Fibroblast of mammary gland (primary cell): ENCODE measurements at regions not wholly inside any gene's neighbourhood (a gene's known extent, or its start where the extent isn't known, plus 50 kb on each side); places are given as distances from the start of the nearest gene placed in this dataset.

Experiments
- DNase-seq: peaks from one replicate; pipeline ENCODE4 v3.0.0-alpha.2; 2010; ENCODE audit warnings: low read depth
- H3K4me3 ChIP-seq: 2 replicates; pipeline ENCODE4 v1.5.1; 2011; ENCODE audit warnings: low read depth, mild to moderate bottlenecking, low read length, moderate library complexity; ENCODE audit not compliant: control insufficient read depth
- TF ChIP-seq, protein P1 (sequence below): conservative IDR thresholded peaks from 2 replicates; pipeline ENCODE4 v1.5.1; 2011; ENCODE audit warnings: low read depth, low read length, inconsistent platforms; ENCODE audit not compliant: control insufficient read depth, insufficient read depth

DNA sequence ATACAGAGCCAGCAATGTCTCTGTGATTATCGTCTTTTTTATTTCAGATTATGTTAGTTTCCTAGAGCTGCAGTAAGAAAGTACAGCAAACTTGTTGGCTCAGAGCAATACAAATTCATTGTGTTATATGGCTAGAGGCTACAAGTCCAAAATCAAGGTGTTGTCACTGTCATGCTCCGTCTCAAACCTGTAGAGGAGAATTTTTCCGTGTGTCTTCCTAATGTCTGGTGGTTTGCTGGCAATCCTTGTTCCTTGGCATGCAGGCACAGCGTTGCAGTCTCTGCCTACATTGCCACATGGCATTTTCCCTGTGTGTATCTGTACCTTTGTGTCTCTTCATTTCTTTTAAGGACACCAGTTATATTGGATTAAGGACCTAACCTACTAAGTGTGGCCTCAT, 244.4 kb downstream of the LRRIQ3 start:
- DNase-seq: no peak
- H3K4me3 ChIP-seq: no peak overlapping the region
- TF ChIP-seq, protein P1, sequence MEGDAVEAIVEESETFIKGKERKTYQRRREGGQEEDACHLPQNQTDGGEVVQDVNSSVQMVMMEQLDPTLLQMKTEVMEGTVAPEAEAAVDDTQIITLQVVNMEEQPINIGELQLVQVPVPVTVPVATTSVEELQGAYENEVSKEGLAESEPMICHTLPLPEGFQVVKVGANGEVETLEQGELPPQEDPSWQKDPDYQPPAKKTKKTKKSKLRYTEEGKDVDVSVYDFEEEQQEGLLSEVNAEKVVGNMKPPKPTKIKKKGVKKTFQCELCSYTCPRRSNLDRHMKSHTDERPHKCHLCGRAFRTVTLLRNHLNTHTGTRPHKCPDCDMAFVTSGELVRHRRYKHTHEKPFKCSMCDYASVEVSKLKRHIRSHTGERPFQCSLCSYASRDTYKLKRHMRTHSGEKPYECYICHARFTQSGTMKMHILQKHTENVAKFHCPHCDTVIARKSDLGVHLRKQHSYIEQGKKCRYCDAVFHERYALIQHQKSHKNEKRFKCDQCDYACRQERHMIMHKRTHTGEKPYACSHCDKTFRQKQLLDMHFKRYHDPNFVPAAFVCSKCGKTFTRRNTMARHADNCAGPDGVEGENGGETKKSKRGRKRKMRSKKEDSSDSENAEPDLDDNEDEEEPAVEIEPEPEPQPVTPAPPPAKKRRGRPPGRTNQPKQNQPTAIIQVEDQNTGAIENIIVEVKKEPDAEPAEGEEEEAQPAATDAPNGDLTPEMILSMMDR: no peak

DNA sequence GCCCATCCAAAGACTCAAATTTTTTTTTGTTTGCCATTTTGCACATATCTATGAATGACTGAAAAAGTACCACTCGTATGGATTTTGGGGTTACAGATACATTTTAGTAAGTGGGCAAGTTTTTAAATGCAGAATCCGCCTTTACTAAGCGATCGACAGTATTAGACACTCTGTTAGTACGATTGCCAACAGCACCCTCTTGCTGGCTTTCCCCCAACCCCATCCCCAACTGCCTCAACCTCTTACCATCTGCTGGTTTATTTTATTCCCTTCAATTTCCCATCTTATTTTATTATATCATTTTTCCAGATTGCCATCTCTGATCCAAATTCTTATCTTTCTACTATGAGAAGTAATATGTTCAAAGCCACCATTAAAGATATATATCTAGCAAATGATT, 244.8 kb downstream of the LRRIQ3 start:
- no peak for DNase-seq
- TF ChIP-seq, protein P1: no peak
- H3K4me3 ChIP-seq: no peak overlapping the region

DNA sequence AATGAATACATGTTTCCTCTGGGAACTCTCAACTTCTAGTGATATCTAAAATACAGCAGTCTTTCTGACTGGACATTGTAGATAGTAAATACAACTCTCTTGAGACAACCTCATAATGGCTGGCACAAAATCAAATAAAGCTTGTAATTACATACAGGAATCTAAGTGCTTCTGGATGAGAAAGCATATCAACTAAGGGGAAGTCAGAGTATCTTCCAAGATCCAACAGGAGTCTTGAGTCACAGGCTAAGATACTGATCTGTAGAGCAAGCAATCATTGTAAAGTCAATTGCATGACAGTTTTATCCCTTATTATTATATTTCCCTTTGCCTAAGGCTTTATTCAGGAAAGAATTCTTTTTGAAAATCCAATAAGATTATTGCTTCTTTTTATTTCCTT, 249.9 kb downstream of the LRRIQ3 start:
- H3K4me3 ChIP-seq: no peak overlapping the region
- TF ChIP-seq, protein P1: no peak
- no peak for DNase-seq

DNA sequence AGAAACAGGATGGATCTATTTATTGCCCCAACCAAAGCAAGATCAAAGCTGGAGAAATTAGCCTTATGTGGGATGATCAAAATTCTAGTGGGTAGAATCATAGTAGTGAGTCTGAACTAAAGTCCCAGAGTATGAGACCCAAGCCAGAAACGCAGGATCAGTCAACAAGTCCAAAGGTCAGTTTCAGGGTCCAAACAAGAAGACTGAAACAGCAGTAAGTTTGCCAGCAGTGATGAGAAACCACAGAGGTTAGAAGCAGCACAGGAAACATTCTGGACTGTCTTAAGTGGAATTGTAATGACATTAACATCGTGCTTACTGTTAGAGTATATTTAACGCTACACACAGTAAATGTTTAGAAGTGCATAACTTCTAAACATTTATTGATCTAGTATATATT, 251.0 kb downstream of the LRRIQ3 start:
- TF ChIP-seq, protein P1: no peak
- no peak overlapping the region for H3K4me3 ChIP-seq
- no peak for DNase-seq

DNA sequence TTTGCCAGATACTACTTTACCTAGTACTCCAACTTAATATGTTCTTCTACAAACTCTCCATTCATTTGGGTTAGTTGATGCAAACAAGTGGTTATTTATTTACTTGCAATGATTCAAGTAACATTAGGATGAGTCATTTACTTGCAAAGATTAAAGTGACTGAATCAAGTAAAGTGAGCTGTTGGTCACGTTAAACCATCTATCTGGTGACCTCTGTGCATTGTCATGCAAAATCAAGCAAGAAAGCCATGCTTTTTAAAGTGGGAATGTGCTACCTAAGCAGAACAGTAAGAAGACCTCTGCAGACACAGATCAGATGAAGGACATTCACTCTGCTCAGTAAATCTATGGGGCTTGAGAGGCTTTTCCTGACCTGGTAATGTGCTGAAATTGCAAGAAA, 254.7 kb downstream of the LRRIQ3 start:
- TF ChIP-seq, protein P1: no peak
- no peak overlapping the region for H3K4me3 ChIP-seq
- DNase-seq: no peak

DNA sequence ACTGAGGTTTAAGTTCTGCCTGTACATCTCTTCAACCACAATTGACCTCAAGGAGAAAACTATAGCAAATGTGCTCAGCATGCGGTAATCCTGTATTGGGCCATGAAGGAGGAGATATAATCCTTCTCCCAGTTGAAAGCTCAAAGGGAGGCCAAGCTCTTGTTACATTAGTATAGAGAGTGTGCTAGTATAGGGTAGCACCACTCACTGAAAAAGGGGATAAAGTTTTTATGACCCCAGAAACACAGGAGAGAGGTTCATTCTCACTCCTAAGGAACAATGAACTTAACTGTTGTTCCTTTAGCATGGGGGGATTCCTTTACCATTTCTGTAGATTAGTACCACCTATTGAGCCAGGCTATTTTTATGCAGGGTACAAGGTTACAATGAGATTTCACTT, 267.7 kb downstream of the LRRIQ3 start:
- TF ChIP-seq, protein P1: no peak
- no peak overlapping the region for H3K4me3 ChIP-seq
- no peak for DNase-seq

DNA sequence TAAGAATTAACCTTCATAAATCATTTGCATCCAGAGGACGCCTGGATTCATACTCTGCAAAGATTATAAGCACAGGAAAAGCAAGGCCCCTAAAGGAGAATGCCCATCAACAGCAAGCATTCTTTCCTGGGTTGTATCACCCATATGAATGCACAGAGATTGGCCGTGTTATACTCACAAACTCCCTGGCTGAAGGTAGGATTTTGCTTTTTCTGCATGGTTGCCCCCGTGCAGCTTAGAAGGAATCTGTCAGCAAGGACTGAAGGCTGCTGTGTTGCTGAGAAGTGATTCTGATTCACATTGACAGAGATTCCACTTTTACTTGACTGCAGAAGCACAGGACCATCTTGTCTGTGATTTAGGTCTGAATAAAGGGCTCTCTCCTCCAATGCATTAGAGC, 283.0 kb downstream of the LRRIQ3 start:
- no peak for DNase-seq
- TF ChIP-seq, protein P1: no peak
- no peak overlapping the region for H3K4me3 ChIP-seq
